ENCODE measurements at regions not wholly inside any gene's neighbourhood (a gene's known extent, or its start where the extent isn't known, plus 50 kb on each side); places are given as distances from the start of the nearest gene placed in this dataset.

GRCh38 chr12:60172266-60173211, 576.7 kb downstream of the SLC16A7 start:
- TF ChIP-seq CTCF (IDR thresholded peaks at IDR 0.05; ENCODE audit: insufficient read depth, low read length, poor library complexity, severe bottlenecking) = no peak
- Histone ChIP-seq H3K4me3 (ENCODE audit: low read depth, low read length) (no peak overlapping the region), H3K36me3 (ENCODE audit: control insufficient read depth, insufficient read depth, low read length) (no peaks in the 10 kb centered on the region), H3K27me3 (ENCODE audit: control insufficient read depth, insufficient read depth, low read length) (no peaks in the 10 kb centered on the region)
- DNase-seq (ENCODE audit: low read depth) = no peak

GRCh38 chr12:60173224-60174170, 577.7 kb downstream of the SLC16A7 start:
- H3K27me3 ChIP-seq (ENCODE audit: control insufficient read depth, insufficient read depth, low read length) = no peaks in the 10 kb centered on the region
- no peak for DNase-seq (ENCODE audit: low read depth)
- no peak for TF ChIP-seq CTCF (IDR thresholded peaks at IDR 0.05; ENCODE audit: insufficient read depth, low read length, poor library complexity, severe bottlenecking)
- H3K4me3 ChIP-seq (ENCODE audit: low read depth, low read length) = no peak overlapping the region
- H3K36me3 ChIP-seq (ENCODE audit: control insufficient read depth, insufficient read depth, low read length) = no peaks in the 10 kb centered on the region

- Histone ChIP-seq H3K4me3 (ENCODE audit: low read depth, low read length) (no peak overlapping the region), H3K36me3 (ENCODE audit: control insufficient read depth, insufficient read depth, low read length) (no peaks in the 10 kb centered on the region), H3K27me3 (ENCODE audit: control insufficient read depth, insufficient read depth, low read length) (no peaks in the 10 kb centered on the region)
- DNase-seq (ENCODE audit: low read depth) = no peak
- TF ChIP-seq CTCF (IDR thresholded peaks at IDR 0.05; ENCODE audit: insufficient read depth, low read length, poor library complexity, severe bottlenecking) = no peak
Measured at GRCh38 chr12:60174476-60174875, 578.6 kb downstream of the SLC16A7 start.

- Histone ChIP-seq H3K27me3 (ENCODE audit: control insufficient read depth, insufficient read depth, low read length) (no peaks in the 10 kb centered on the region), H3K4me3 (ENCODE audit: low read depth, low read length) (no peak overlapping the region), H3K36me3 (ENCODE audit: control insufficient read depth, insufficient read depth, low read length) (no peaks in the 10 kb centered on the region)
- DNase-seq (ENCODE audit: low read depth) = no peak
- no peak for TF ChIP-seq CTCF (IDR thresholded peaks at IDR 0.05; ENCODE audit: insufficient read depth, low read length, poor library complexity, severe bottlenecking)
Measured at GRCh38 chr12:60174941-60175340, 579.1 kb downstream of the SLC16A7 start.

GRCh38 chr12:60176891-60177290, 581.1 kb downstream of the SLC16A7 start:
- Histone ChIP-seq H3K27me3 (ENCODE audit: control insufficient read depth, insufficient read depth, low read length) (no peaks in the 10 kb centered on the region), H3K36me3 (ENCODE audit: control insufficient read depth, insufficient read depth, low read length) (no peaks in the 10 kb centered on the region), H3K4me3 (ENCODE audit: low read depth, low read length) (no peak overlapping the region)
- TF ChIP-seq CTCF (IDR thresholded peaks at IDR 0.05; ENCODE audit: insufficient read depth, low read length, poor library complexity, severe bottlenecking) = no peak
- DNase-seq (ENCODE audit: low read depth) = no peak

Data from kidney epithelial cell (primary cell).